GM23248 (cell line): ENCODE measurements at regions not wholly inside any gene's neighbourhood (a gene's known extent, or its start where the extent isn't known, plus 50 kb on each side); places are given as distances from the start of the nearest gene placed in this dataset.

Source experiments
- EZH2 ChIP-seq: fragments of 200-600 bp; sonication (generic); IDR thresholded peaks from 2 replicates; pipeline ENCODE4 v1.6.1; 2018; ENCODE audit warnings: antibody characterized with exemption, mild to moderate bottlenecking; ENCODE audit not compliant: insufficient read depth, poor library complexity, severe bottlenecking
- EZH2phosphoT487 ChIP-seq: fragments of 200-600 bp; sonication (generic); IDR thresholded peaks from 2 replicates; pipeline ENCODE4 v1.6.1; 2018; ENCODE audit warnings: antibody characterized with exemption, moderate library complexity, mild to moderate bottlenecking, low read depth; ENCODE audit not compliant: insufficient read depth

DNA sequence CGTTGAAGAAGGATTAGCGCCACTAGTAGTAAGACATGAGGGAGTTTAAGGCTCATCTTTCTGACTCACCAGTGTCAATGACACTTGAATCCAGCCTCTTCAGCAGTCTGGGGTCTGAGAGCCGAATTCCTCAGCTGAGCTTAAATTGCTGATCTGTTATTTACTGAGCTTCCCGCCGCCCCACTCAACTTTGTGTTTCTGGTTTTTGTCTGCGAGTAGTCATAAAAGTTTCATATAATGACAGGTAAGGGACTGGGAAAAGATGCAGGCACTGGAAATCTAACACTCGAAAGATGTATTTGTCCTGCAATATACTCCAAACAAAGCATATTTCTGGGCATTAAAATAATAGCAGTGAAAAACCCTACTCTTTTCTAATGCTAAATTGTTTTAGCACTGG is 51.2 kb upstream of the RELN start:
- TF ChIP-seq EZH2phosphoT487 (no peak), EZH2 (no peak)
